Glomerular visceral epithelial cell (primary cell): ENCODE measurements at regions not wholly inside any gene's neighbourhood (a gene's known extent, or its start where the extent isn't known, plus 50 kb on each side); places are given as distances from the start of the nearest gene placed in this dataset.

Experiments
- DNase-seq: peaks from one replicate; pipeline ENCODE4 v3.0.0-alpha.2; 2016; ENCODE audit errors: extremely low spot score

GRCh38 chr3:5270666-5271371 is 83.3 kb downstream of the EDEM1 start:
- DNase-seq = no peak

DNA sequence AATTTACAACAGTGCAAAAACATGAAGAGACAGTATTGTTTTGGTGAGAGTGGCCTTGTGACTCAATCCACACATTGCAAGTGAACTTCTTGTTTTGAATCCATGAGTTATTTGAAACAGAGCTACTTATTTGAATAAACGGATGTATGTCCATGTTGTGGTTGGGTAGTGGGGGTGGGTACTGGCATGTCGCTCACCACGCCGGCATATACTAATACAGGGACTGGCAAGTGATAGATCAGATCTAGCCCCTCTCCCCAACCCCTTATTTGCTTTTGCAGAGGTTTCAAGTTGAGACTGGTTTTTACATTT is 83.8 kb downstream of the EDEM1 start:
- DNase-seq = no peak

DNA sequence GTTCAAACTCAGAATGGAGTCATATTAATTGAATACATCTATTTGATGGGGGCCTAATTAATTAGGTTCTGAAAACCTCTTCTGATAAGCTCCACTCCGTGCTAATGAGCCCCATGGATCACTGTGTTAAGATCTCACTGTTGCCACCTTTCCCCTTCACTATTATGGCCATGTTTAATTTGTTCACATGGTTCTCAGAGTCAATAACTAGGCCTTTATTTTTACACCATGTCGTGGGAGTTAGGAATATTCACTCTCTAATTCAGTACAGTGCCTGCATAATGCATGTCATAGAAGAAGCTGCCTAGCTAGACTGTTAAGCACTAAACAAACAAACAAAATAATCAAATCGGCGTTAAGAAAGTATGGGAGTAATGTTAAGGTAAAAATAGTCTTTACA is 84.9 kb downstream of the EDEM1 start:
- DNase-seq = no peak

GRCh38 chr3:5274091-5274490 is 86.6 kb downstream of the EDEM1 start:
- no peak for DNase-seq

GRCh38 chr3:5275529-5275928 is 88.0 kb downstream of the EDEM1 start:
- DNase-seq = peak; percentile 6

GRCh38 chr3:5276934-5277333 is 89.4 kb downstream of the EDEM1 start:
- no peak for DNase-seq

DNA sequence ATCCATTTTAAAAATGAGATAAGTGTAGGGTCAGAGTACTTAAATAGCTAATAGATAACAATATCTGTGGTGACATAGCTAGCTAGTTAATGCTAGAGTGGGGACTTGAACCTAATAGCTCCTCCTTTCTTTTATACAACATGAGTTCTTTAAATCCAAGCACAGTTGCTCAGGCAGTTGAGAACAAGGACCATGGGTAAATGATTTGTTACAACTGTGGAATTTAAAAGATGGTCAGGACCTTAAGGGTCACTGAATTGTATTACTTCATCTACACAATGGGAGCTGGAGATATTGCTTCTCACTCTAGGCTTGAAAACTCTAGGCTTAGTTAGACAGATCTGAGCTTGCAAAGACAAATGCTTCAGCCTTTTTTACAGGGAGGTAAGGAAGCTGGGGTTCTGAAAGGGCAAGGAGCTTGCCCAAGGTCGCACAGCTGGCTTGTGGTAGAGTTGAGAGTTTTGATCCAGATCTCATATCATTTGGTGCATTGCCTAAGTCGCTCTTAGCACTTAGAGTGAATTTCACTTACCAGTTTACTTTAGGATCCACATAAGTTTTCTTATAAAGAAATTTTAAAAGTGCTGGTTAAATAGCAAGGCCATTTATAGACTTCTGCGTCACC is 90.2 kb downstream of the EDEM1 start:
- DNase-seq = no peak

DNA sequence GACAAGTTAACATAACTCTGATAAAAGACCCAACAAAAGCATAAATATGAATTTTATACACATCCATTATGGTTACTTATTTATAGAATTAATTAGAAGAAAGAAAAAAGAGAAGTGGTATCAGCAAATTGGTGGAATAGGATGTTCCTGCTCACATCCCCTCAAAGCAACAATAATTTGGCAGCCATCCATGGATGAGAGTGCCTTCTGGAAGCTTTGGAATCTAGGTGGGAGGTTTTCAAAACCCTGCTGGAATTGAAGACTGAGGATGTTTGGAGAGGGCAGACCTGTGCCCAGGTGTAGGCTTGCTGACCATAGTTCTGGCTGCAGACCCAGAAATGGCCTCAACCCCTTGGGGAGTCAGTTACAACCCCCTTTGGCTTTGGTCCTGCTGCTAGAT is 91.2 kb downstream of the EDEM1 start:
- no peak for DNase-seq

GRCh38 chr3:5282703-5283102 is 95.2 kb downstream of the EDEM1 start:
- no peak for DNase-seq

DNA sequence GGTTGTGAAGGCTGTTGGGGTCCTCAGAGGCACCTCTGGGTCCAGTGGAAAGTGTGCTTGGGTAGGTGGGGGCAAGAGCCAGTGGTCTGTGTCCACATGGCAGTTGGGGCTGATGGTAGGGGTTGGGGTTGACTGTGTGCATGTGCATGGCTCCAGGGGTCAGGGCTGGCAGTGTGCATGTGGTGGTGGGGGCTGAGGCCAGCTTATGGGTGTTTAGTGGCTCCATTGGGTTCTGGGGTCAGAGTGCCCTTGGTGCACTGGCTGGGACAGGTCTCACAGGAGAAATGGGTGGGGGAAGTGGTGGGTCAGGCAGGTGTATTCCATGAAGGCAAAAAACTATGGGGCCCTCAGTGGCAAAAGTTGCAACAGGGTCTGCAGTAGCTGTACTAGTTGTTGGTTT is 97.9 kb downstream of the EDEM1 start:
- DNase-seq = no peak

- no peak for DNase-seq
These were observed 103.4 kb downstream of the EDEM1 start for GRCh38 chr3:5290915-5291314.

DNA sequence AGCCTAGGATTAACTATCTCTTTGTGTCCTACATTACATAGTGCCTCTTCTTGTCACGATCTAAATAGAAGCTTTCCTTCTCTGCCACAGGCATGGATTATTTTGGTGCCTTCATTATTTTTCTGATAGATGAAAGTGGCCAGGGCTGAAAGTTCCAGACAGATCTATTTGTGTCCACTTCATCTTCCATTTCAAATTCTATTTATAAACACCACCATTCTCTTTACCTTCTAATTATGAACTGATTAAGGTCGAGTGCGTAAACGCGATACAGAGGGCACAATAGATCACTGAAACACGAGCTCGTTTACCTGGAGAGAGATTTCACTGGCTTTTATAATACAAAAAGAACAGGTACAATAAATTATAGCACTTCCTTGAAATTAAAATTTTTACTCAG is 105.0 kb downstream of the EDEM1 start:
- DNase-seq = no peak

DNA sequence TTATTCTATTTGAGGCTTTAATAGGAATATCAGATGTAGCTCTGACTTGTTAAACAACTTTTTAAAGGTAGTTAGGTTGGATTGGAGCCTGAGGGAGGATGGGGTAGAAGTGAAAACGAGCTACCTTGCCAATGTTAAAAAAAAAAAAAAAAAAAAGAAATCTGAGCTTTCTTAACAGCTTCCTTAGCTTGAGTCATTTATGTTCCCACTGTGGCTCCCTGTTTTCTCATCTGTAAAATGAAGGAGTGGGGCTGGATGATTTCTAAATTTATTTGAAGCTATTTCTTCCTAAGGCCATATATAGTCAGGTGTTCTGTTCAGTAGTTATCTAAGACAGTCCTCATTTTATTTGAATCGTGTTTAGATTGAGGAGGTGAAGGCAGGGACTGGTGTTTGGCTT is 105.7 kb downstream of the EDEM1 start:
- no peak for DNase-seq

DNA sequence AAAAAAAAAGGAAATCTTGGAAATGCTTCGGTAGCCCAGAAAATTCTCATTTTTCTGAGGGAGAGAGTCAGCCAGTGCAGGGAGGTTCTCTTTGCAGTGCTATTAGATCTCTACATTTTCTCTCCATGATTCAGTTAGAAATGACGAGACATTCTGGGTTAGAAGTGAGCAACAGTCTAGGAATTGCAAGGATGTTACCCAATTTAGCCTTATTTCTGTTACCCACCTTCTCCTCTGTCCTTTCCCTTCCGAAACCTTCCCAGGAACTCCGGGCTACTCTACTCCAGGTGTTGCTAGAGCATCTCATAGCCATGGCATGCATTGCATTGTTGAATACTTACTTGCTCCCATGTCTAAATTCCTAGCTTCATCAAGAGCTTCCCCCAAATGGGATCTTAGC is 106.8 kb downstream of the EDEM1 start:
- DNase-seq = peak; percentile 38

DNA sequence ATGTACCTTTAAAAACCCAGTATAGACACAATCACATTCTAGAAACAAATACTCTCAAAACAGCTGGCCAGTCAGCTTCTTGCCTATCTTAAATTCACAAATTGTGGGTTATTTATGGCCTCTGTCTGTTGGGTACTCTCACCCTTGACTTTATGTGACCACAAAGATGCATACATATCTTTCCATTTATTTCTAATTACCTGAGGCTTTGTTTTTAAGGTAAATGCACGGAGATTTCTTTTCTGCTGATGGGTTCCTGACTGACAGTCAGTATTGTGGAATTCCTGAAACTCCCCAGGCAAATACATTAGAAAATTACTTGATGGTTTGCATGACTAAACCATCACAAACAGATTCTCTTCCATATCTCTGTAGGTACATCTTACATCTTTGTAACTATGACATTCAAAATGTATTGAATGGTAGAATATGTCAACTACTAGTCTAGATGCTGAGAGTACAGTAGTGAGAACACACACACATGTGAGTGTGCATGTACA is 107.7 kb downstream of the EDEM1 start:
- DNase-seq = no peak

DNA sequence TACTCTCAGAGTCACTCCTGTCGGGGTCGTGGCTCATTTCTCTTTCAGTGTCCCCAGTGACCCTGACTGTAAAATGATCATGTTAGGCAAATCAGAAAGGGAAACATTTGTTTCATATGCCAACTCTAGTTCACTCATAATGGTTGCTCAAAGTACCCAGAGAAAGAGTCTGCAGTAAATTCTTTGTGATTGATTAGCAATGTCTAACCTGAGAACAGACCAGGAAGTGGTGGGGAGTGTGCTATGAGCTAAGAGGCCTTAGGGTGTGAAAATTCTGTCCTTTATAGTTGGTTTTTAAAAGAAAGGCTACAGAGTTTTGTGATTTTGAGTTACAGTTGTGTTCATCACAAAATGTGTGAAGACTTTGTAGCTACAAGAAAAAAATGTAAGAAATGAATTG is 108.9 kb downstream of the EDEM1 start:
- no peak for DNase-seq

- DNase-seq = no peak
These were observed 110.4 kb downstream of the EDEM1 start for GRCh38 chr3:5297895-5298294.

GRCh38 chr3:5298453-5298852 is 110.9 kb downstream of the EDEM1 start:
- DNase-seq = no peak

DNA sequence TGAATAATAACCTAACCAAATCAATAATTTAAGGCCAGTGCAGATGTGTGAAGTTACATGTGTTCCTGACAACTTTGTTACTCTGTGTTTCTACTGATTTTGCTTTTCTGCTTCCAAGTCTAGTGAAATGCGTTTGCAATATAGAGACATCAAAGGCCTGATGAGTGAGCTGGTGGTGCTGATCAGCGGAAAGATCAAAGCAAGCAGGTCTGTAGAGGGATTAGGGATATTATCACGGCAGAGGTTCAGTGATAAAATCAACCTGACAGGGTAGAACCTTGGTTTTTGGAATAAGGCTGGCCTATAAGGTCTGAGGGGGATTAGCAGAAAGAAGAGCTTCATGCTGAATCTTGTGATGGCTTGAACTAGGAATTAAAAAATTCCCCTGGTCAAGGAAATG is 111.7 kb downstream of the EDEM1 start:
- DNase-seq = no peak

- no peak for DNase-seq
These were observed 113.1 kb downstream of the EDEM1 start for GRCh38 chr3:5300638-5301037.

GRCh38 chr3:5301651-5302297 is 114.3 kb downstream of the EDEM1 start:
- DNase-seq = peak; percentile 5

DNA sequence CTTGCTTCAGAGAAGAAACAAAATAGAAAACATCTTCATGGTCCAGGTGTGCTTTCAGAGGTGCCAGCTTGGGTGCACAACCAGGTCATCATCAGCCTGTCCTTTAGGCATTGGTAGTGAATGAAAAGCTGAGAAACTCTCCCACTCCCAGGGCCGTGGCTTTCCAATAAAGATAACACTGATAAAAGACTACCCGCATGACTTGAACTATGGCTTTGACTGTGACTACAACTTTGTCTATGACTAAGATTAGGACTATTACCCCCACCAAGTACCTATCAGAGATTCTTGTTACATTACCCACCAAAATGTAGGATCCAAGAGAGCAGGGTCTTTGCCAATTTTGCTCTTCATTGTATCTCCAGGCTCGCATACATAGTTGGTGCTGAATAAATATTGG is 115.2 kb downstream of the EDEM1 start:
- DNase-seq = no peak

GRCh38 chr3:5304188-5304587 is 116.7 kb downstream of the EDEM1 start:
- no peak for DNase-seq
